A673 (cell line): ENCODE measurements at regions not wholly inside any gene's neighbourhood (a gene's known extent, or its start where the extent isn't known, plus 50 kb on each side); places are given as distances from the start of the nearest gene placed in this dataset.

Experiments used
- BruUV-seq: library from RNA; stranded (reverse); fragments of 400-500 nt; replicated peaks from 2 replicates; lab custom pipeline; 2021; lab: Mats Ljungman, UMichigan
- CTCF ChIA-PET: fragments of 300-600 bp; sonication (Branson Sonifier 250); formaldehyde crosslinking; loops from one replicate; lab custom pipeline; 2022; ENCODE audit warnings: antibody characterized with exemption; lab: Charles Lee
- POLR2A ChIA-PET: fragments of 300-600 bp; sonication (Branson Sonifier 250); formaldehyde crosslinking; loops from one replicate; lab custom pipeline; 2022; ENCODE audit warnings: antibody characterized with exemption; ENCODE audit not compliant: low non-redundant PET; lab: Charles Lee
- DNase-seq: peaks from one replicate; pipeline ENCODE4 v3.0.0-alpha.2; 2015; ENCODE audit warnings: low spot score
- H3K27ac ChIP-seq: fragments of 200-600 bp; sonication (generic); 2 replicates; pipeline ENCODE4 v1.5.1; 2016; ENCODE audit warnings: mixed run types, low read depth, mild to moderate bottlenecking, mixed read lengths, antibody characterized with exemption, low read length; ENCODE audit not compliant: poor library complexity, severe bottlenecking
- H3K27me3 ChIP-seq: fragments of 200-600 bp; sonication (generic); replicated peaks from 2 replicates; pipeline ENCODE4 v1.6.1; 2017; ENCODE audit warnings: mixed run types, low read depth, mild to moderate bottlenecking, mixed read lengths, antibody characterized with exemption, low read length; ENCODE audit not compliant: insufficient read depth, poor library complexity
- H3K36me3 ChIP-seq: fragments of 200-600 bp; sonication (generic); 2 replicates; pipeline ENCODE4 v1.6.1; 2016; ENCODE audit warnings: mixed run types, mild to moderate bottlenecking, mixed read lengths, antibody characterized with exemption, low read length; ENCODE audit not compliant: insufficient read depth, poor library complexity, severe bottlenecking
- H3K4me1 ChIP-seq: fragments of 200-600 bp; sonication (generic); 2 replicates; pipeline ENCODE4 v1.6.1; 2017; ENCODE audit warnings: mixed run types, mild to moderate bottlenecking, mixed read lengths, antibody characterized with exemption, low read length; ENCODE audit not compliant: insufficient read depth, poor library complexity, severe bottlenecking
- H3K4me3 ChIP-seq: fragments of 200-600 bp; sonication (generic); 2 replicates; pipeline ENCODE4 v1.5.1; 2016; ENCODE audit warnings: low read depth, mixed run types, mild to moderate bottlenecking, mixed read lengths, low read length; ENCODE audit not compliant: poor library complexity, severe bottlenecking
- H3K9me3 ChIP-seq: fragments of 200-600 bp; sonication (generic); 2 replicates; pipeline ENCODE4 v1.6.1; 2016; ENCODE audit warnings: mixed run types, low read depth, mild to moderate bottlenecking, mixed read lengths, antibody characterized with exemption, low read length; ENCODE audit not compliant: poor library complexity, severe bottlenecking
- EZH2 ChIP-seq: fragments of 200-600 bp; sonication (generic); IDR thresholded peaks from 2 replicates; pipeline ENCODE4 v1.6.1; 2017; ENCODE audit warnings: borderline replicate concordance, low read depth, mild to moderate bottlenecking, mixed read lengths, antibody characterized with exemption, low read length; ENCODE audit not compliant: poor library complexity, severe bottlenecking
- intact Hi-C: fragments of 100-400 bp; cut with micrococcal nuclease; formaldehyde crosslinking; loops from one replicate; pipeline ENCODE4 v1.10.0; 2022; ENCODE audit not compliant: unreplicated experiment
- TF ChIP-seq, protein P1 (sequence below): fragments of 300-800, 200-600 bp; sonication (generic); conservative IDR thresholded peaks from 2 replicates; pipeline ENCODE4 v1.5.1; 2017; ENCODE audit warnings: low read depth, mild to moderate bottlenecking, antibody characterized with exemption, low read length, moderate library complexity, mixed read lengths

DNA sequence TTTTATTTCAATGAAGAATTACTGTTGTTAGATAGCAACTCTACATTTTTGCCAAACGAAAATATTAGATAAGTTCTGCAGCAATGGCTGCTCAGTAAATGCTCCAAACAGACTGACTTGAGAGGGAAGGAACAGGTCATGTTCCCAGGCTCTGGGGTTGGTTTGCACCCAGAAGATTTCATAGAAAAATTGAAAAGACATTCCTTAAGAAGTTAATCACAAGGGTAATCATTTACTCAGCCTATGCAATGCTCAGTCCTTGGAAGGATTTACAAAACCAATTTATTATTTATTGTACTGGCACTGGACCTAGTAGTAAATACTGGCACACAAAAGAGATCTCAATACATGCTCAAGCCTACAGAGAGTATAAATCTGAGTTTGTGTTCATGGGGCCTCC, 179.1 kb upstream of the MTNR1B start:
- BruUV-seq: no TSS peak
- Histone ChIP-seq H3K4me1 (peaks cover 7% of the 10 kb centered on the region), H3K27ac (no peak overlapping the region), H3K27me3 (no peaks in the 10 kb centered on the region), H3K4me3 (no peak overlapping the region), H3K36me3 (no peaks in the 10 kb centered on the region), H3K9me3 (no peaks in the 10 kb centered on the region)
- no peak for DNase-seq
- TF ChIP-seq, protein P1, sequence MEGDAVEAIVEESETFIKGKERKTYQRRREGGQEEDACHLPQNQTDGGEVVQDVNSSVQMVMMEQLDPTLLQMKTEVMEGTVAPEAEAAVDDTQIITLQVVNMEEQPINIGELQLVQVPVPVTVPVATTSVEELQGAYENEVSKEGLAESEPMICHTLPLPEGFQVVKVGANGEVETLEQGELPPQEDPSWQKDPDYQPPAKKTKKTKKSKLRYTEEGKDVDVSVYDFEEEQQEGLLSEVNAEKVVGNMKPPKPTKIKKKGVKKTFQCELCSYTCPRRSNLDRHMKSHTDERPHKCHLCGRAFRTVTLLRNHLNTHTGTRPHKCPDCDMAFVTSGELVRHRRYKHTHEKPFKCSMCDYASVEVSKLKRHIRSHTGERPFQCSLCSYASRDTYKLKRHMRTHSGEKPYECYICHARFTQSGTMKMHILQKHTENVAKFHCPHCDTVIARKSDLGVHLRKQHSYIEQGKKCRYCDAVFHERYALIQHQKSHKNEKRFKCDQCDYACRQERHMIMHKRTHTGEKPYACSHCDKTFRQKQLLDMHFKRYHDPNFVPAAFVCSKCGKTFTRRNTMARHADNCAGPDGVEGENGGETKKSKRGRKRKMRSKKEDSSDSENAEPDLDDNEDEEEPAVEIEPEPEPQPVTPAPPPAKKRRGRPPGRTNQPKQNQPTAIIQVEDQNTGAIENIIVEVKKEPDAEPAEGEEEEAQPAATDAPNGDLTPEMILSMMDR: no peak
- no peak for TF ChIP-seq EZH2
- ChIA-PET CTCF (no interaction called here), POLR2A (no interaction called here)
- intact Hi-C loops: no loop called here

DNA sequence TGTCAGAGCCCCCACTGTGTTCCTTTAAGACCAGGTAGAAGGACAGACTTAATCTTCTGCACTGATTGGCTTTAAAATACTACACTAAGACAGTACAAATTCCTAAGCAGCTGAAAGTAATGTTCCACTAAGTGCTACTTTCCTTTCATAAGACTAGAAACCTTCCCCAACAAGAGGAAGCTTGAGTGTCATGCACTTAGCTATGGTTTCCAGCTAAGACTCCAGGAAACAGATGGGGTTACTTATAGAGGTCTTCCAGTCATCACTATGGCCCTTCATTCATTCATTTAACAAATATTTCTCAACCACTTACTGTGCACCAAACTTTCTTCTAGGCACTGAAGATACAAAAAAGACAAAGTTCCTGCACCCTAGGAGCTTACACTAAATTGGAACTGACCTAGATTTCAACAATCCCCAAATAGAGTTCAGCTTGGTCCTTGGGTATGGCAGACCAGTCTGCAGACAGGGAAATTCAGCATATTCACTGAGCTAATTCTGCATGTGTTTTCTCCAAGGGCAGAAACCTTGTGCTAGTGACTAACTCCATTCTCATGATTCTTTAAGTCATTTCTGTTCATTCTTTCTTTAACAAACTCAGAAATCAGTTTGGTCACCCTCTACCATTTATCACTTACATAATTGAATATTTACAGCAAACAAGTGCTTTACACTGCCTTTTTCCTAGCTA, 178.4 kb upstream of the MTNR1B start:
- intact Hi-C loops: no loop called here
- H3K36me3 ChIP-seq: no peaks in the 10 kb centered on the region
- no peaks in the 10 kb centered on the region for H3K27me3 ChIP-seq
- no TSS peak for BruUV-seq
- H3K27ac ChIP-seq: no peak overlapping the region
- TF ChIP-seq EZH2: no peak
- TF ChIP-seq, protein P1: no peak
- peaks cover 7% of the 10 kb centered on the region for H3K4me1 ChIP-seq
- ChIA-PET CTCF (no interaction called here), POLR2A (no interaction called here)
- H3K4me3 ChIP-seq: no peak overlapping the region
- DNase-seq: peak; percentile 18
- H3K9me3 ChIP-seq: no peaks in the 10 kb centered on the region

DNA sequence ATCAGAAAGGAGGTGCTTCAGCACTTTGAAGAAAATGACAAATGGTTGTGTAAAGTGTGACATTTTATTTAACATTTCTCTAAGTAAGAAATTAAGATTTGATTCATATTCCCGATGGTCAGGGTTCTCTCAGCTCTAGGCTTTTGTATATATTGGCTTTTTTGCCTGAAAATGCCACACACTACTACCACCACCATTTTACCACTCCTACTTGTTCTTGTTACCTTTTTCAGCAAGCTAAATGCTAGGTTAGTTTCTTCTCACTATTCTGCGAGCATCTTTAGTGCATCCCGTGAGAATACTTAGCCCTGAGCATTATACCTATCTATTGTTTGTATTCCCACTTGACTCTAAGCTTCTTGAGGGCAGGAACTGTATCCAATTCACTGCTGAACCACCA, 177.6 kb upstream of the MTNR1B start:
- DNase-seq: no peak
- TF ChIP-seq EZH2: no peak
- TF ChIP-seq, protein P1: no peak
- Histone ChIP-seq H3K27ac (no peak overlapping the region), H3K4me1 (peaks cover 7% of the 10 kb centered on the region), H3K4me3 (no peak overlapping the region), H3K27me3 (no peaks in the 10 kb centered on the region), H3K9me3 (no peaks in the 10 kb centered on the region), H3K36me3 (no peaks in the 10 kb centered on the region)
- ChIA-PET POLR2A (no interaction called here), CTCF (no interaction called here)
- intact Hi-C loops: no loop called here
- BruUV-seq: no TSS peak
